ENCODE measurements at regions not wholly inside any gene's neighbourhood (a gene's known extent, or its start where the extent isn't known, plus 50 kb on each side); places are given as distances from the start of the nearest gene placed in this dataset.
"Not testable (repeated sequence)": the region's sequence is repeated elsewhere in the genome, so short reads cannot be mapped to it uniquely, and the experiment has no call there.

DNA sequence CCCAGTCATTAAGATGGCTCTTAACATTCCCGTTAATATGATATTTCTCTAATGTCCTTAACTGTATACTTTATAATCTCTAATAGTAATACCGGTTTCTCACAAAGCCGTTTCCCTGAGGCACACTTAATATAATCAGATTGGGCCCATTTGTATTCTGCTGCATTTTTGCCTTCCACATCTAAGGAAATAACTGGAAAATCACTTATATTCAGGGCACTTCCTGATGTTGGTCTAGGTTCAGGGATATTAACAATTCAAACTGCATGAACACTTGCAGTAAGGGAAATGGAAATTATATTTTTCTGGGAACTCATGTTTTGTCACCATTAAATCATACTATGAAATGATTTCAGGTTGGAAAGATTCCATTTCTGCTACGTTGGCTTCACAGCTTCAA is 119.8 kb downstream of the TPR start:
- H3K36me3 ChIP-seq, result no peaks in the 10 kb centered on the region
- H3K4me1 ChIP-seq (ENCODE audit: low read depth), result no peaks in the 10 kb centered on the region
- H3K9me3 ChIP-seq (ENCODE audit: low read depth), result no peaks in the 10 kb centered on the region
- TF ChIP-seq, protein P1, sequence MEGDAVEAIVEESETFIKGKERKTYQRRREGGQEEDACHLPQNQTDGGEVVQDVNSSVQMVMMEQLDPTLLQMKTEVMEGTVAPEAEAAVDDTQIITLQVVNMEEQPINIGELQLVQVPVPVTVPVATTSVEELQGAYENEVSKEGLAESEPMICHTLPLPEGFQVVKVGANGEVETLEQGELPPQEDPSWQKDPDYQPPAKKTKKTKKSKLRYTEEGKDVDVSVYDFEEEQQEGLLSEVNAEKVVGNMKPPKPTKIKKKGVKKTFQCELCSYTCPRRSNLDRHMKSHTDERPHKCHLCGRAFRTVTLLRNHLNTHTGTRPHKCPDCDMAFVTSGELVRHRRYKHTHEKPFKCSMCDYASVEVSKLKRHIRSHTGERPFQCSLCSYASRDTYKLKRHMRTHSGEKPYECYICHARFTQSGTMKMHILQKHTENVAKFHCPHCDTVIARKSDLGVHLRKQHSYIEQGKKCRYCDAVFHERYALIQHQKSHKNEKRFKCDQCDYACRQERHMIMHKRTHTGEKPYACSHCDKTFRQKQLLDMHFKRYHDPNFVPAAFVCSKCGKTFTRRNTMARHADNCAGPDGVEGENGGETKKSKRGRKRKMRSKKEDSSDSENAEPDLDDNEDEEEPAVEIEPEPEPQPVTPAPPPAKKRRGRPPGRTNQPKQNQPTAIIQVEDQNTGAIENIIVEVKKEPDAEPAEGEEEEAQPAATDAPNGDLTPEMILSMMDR (IDR thresholded peaks at IDR 0.05; ENCODE audit: low read depth, low read length), result no peak
- H3K4me3 ChIP-seq, result no peak overlapping the region
- H3K27ac ChIP-seq, result no peak overlapping the region
- no peak for DNase-seq (ENCODE audit: low read depth in 1 of 2, low spot score in 1 of 2)
- no peaks in the 10 kb centered on the region for H3K27me3 ChIP-seq

DNA sequence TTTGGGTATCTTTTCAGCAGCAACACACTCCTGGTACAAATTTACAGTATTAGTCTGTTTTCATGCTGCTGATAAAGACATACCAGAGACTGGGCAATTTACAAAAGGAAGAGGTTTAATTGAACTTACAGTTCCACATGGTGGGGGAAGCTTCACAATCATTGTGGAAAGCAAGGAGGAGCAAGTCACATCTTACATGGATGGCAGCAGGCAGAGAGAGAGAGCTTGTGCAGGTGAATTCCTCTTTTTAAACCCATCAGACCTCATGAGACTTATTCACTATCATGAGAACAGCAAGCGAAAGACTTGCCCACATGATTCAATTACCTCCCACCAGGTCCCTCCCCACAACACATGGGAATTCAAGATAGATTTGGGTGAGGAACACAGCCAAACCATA is 124.5 kb downstream of the TPR start:
- no peaks in the 10 kb centered on the region for H3K36me3 ChIP-seq
- H3K9me3 ChIP-seq (ENCODE audit: low read depth), result no peaks in the 10 kb centered on the region
- no peak overlapping the region for H3K27ac ChIP-seq
- TF ChIP-seq, protein P1 (IDR thresholded peaks at IDR 0.05; ENCODE audit: low read depth, low read length), result no peak
- no peak for DNase-seq (ENCODE audit: low read depth in 1 of 2, low spot score in 1 of 2)
- H3K4me1 ChIP-seq (ENCODE audit: low read depth), result no peaks in the 10 kb centered on the region
- H3K27me3 ChIP-seq, result no peaks in the 10 kb centered on the region
- H3K4me3 ChIP-seq, result no peak overlapping the region

DNA sequence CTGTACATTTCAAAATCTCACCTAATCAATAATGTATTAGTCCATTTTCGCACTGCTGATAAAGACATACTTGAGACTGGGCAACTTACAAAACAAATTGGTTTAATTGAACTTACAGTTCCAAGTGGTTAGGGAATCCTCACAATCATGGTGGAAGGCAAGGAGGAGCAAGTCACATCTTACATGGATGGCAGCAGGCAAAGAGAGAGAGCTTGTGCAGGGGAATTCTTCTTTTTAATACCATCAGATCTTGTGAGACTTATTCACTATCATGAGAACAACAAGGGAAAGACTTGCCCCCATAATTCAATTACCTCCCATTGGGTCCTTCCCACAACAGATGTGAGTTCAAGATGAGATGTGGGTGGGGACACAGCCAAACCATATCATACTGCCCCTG is 126.4 kb downstream of the TPR start:
- H3K9me3 ChIP-seq (ENCODE audit: low read depth); DNase-seq (ENCODE audit: low read depth in 1 of 2, low spot score in 1 of 2); H3K4me3 ChIP-seq; H3K36me3 ChIP-seq; H3K27me3 ChIP-seq; H3K27ac ChIP-seq; H3K4me1 ChIP-seq (ENCODE audit: low read depth): not testable (repeated sequence)

DNA sequence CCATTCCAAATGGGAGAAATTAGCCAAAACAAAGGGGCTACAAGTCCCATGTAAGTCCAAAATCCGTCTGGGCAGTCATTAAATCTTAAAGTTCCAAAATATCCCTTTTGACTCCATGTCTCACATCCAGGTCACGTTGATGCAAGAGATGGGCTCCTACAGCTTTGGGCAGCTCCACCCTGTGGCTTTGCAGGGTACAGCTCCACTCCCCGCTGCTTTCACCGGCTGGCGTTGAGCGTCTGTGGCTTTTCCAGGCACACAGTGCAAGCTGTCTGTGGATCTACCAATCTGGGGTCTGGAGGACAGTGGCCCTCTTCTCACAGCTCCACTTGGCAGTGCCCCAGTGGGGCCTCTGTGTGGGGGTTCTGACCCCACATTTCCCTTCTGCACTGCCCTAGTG is 130.2 kb downstream of the TPR start:
- TF ChIP-seq, protein P1 (IDR thresholded peaks at IDR 0.05; ENCODE audit: low read depth, low read length), result peak; percentile 51
- no peak overlapping the region for H3K27ac ChIP-seq
- no peaks in the 10 kb centered on the region for H3K27me3 ChIP-seq
- peak; percentile 25 to 43 for DNase-seq (ENCODE audit: low read depth in 1 of 2, low spot score in 1 of 2)
- H3K4me1 ChIP-seq (ENCODE audit: low read depth), result no peaks in the 10 kb centered on the region
- no peak overlapping the region for H3K4me3 ChIP-seq
- H3K36me3 ChIP-seq, result no peaks in the 10 kb centered on the region
- H3K9me3 ChIP-seq (ENCODE audit: low read depth), result no peaks in the 10 kb centered on the region
